GM12873 (cell line): ENCODE measurements at regions not wholly inside any gene's neighbourhood (a gene's known extent, or its start where the extent isn't known, plus 50 kb on each side); places are given as distances from the start of the nearest gene placed in this dataset.

Experiments used
- CTCF ChIP-seq: IDR thresholded peaks from 2 replicates; pipeline ENCODE4 v1.5.1; 2012; ENCODE audit warnings: low read depth, mild to moderate bottlenecking, moderate library complexity, low read length, control low read depth; ENCODE audit not compliant: insufficient read depth; ENCODE audit errors: missing control alignments

DNA sequence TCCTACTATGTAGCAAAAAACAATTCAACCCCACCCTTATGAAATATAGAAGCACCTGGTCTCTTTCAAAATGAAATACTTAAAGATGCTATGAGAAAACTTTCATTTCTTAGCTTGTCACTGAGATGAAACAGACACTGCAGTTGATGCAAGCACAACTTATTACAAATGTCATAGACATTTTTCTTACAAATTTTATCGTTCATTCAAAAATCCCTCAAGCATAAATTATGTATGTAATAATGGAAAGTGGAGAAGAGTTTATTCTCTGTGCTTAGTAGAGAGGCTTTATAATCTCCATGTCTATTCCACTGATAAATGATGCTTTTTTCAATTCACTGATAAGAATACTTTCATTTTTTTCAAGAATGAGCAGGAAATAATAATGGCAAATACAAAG lies 1943.9 kb upstream of the IGFBP7 start:
- no peak for TF ChIP-seq CTCF

DNA sequence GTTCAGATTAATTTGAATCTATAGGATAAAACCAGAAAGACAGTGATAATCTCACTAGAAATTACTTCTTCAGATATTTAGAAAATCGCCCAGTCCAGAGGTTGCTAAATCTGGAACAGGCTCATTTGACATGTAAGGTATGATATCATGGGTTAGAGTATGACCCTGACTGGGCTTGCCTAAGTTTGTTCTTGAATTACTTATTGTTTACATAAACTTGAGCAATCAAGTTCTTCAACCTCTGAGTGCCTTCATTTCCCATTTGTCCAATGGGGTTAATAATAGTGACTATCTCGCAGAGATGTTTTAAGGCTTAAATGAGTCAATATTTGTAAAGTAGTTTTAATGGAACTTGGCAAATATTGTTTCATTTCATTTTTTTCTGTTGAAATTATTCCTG lies 1947.6 kb upstream of the IGFBP7 start:
- TF ChIP-seq CTCF = no peak

- no peak for TF ChIP-seq CTCF
Measured at GRCh38 chr4:59058543-59058942, 1948.4 kb upstream of the IGFBP7 start.

- no peak for TF ChIP-seq CTCF
Measured at GRCh38 chr4:59060002-59060846, 1950.0 kb upstream of the IGFBP7 start.

GRCh38 chr4:59060895-59061294 lies 1950.7 kb upstream of the IGFBP7 start:
- TF ChIP-seq CTCF = no peak

GRCh38 chr4:59063015-59063720 lies 1953.0 kb upstream of the IGFBP7 start:
- TF ChIP-seq CTCF = no peak

- TF ChIP-seq CTCF = no peak
Measured at GRCh38 chr4:59068722-59069418, 1958.7 kb upstream of the IGFBP7 start.
